PC-3 (cell line): ENCODE measurements at regions not wholly inside any gene's neighbourhood (a gene's known extent, or its start where the extent isn't known, plus 50 kb on each side); places are given as distances from the start of the nearest gene placed in this dataset.

ENCODE experiments used
- EZH2phosphoT487 ChIP-seq: fragments of 300-600 bp; sonication (generic); IDR thresholded peaks from 2 replicates; pipeline ENCODE4 v1.6.1; 2018; ENCODE audit warnings: mild to moderate bottlenecking, antibody characterized with exemption, low read length, borderline replicate concordance
- TF ChIP-seq, protein P1 (sequence below): fragments of 300-600 bp; sonication (generic); conservative IDR thresholded peaks from 2 replicates; pipeline ENCODE4 v1.5.1; 2017; ENCODE audit warnings: antibody characterized with exemption, low read depth, mild to moderate bottlenecking, low read length

DNA sequence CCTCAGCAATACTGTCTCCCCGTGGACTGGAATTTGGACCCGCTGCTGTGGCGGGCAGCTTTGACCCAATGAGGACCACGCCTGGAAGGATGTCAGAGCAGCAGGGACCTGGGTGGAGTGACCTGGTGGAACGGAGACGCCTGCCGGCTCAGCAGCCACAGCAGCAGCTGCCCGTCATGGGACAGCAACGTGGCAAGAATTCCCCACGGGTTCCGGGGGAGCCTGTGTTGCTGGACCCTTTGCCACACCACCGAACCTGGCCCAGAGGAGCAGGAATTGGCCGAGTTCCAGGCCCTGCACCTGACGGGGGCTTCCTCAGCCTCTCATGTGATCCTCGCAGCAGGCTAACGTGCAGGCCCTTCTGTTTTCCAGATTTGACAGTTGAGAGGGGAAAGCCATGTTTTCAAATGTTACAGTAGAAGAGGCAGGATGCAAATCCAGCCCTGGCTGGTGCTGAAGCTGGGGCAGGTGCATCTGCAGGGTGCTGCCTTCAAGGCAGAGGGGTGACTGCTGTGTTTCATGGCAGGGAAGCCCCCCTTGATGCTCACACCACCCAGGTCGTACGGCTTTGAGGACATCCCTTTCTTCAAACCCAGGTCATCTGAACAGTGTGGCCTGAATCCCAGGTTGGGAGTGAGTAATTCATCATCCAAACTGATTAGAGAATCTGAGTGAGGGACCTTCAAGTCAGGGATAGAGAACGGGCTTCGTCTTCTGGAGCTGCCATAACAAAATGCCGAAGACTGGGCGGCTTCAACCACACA lies 93.4 kb downstream of the THBS2 start:
- TF ChIP-seq, protein P1, sequence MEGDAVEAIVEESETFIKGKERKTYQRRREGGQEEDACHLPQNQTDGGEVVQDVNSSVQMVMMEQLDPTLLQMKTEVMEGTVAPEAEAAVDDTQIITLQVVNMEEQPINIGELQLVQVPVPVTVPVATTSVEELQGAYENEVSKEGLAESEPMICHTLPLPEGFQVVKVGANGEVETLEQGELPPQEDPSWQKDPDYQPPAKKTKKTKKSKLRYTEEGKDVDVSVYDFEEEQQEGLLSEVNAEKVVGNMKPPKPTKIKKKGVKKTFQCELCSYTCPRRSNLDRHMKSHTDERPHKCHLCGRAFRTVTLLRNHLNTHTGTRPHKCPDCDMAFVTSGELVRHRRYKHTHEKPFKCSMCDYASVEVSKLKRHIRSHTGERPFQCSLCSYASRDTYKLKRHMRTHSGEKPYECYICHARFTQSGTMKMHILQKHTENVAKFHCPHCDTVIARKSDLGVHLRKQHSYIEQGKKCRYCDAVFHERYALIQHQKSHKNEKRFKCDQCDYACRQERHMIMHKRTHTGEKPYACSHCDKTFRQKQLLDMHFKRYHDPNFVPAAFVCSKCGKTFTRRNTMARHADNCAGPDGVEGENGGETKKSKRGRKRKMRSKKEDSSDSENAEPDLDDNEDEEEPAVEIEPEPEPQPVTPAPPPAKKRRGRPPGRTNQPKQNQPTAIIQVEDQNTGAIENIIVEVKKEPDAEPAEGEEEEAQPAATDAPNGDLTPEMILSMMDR, result no peak
- no peak for TF ChIP-seq EZH2phosphoT487
